HCT116 (cell line): ENCODE measurements at regions not wholly inside any gene's neighbourhood (a gene's known extent, or its start where the extent isn't known, plus 50 kb on each side); places are given as distances from the start of the nearest gene placed in this dataset.

ENCODE experiments used
- CTCF ChIP-seq, 3 experiments: fragments of 200-600 bp in 1 of 3; sonication (generic) in 1 of 3; IDR thresholded peaks in 2 of 3; conservative IDR thresholded peaks in 1 of 3; 2 replicates each; pipeline ENCODE4 v1.5.1; 2012 to 2017; ENCODE audit warnings: low read depth in 2 of 3, low read length in 2 of 3, antibody characterized with exemption in 1 of 3, borderline replicate concordance in 1 of 3, control low read depth in 1 of 3, mild to moderate bottlenecking in 1 of 3, mixed read lengths in 1 of 3, mixed run types in 1 of 3, moderate library complexity in 1 of 3; ENCODE audit not compliant: insufficient read depth in 1 of 3
- SRF ChIP-seq: IDR thresholded peaks from 2 replicates; pipeline ENCODE4 v1.6.1; 2012; ENCODE audit warnings: low read depth
- YY1 ChIP-seq: IDR thresholded peaks from 2 replicates; pipeline ENCODE4 v1.6.1; 2011; ENCODE audit warnings: low read length, low read depth, moderate library complexity, mild to moderate bottlenecking; ENCODE audit not compliant: insufficient replicate concordance; ENCODE audit errors: extremely low read depth

- TF ChIP-seq SRF (no peak), CTCF (IDR thresholded peaks at IDR 0.05 in 2 of 3, conservative IDR thresholded peaks at IDR 0.05 in 1 of 3; ENCODE audit: borderline replicate concordance in 1 of 3, insufficient read depth in 1 of 3, low read depth in 2 of 3, low read length in 2 of 3) (no peak), YY1 (no peak)
Measured at GRCh38 chr3:135497979-135498378, 467.5 kb upstream of the PPP2R3A start.
